ENCODE measurements at regions not wholly inside any gene's neighbourhood (a gene's known extent, or its start where the extent isn't known, plus 50 kb on each side); places are given as distances from the start of the nearest gene placed in this dataset.

- Mint-ChIP-seq H3K9me3 (peaks cover 4 to 52% (median 14%) of the 10 kb centered on the region in 5 donors), H3K4me3 (no peak overlapping the region), H3K27me3 (no peaks in the 10 kb centered on the region), H3K27ac (no peak overlapping the region), H3K36me3 (peaks cover 0 to 3% (median 0%) of the 10 kb centered on the region in 3 donors), H3K4me1 (no peaks in the 10 kb centered on the region)
- no peaks in the 10 kb centered on the region for H3K9me3 ChIP-seq (ENCODE audit: low read length)
- no peaks in the 10 kb centered on the region for H3K36me3 ChIP-seq (ENCODE audit: insufficient read depth, low read length)
- ChIA-PET CTCF (no interaction called here), POLR2A (no interaction called here)
- no peaks in the 10 kb centered on the region for H3K4me1 ChIP-seq (ENCODE audit: insufficient read depth, low read length)
- DNase-seq: no peak
- H3K4me3 ChIP-seq (ENCODE audit: low read length): no peak overlapping the region
- H3K27ac ChIP-seq (ENCODE audit: low read depth, low read length): no peak overlapping the region
- H3K27me3 ChIP-seq (ENCODE audit: insufficient read depth, low read length, poor library complexity, severe bottlenecking): no peaks in the 10 kb centered on the region
Measured at GRCh38 chr4:45865781-45866180, 258.1 kb downstream of the GABRG1 start.

- Mint-ChIP-seq H3K36me3 (no peaks in the 10 kb centered on the region), H3K27me3 (no peaks in the 10 kb centered on the region), H3K4me1 (no peaks in the 10 kb centered on the region), H3K27ac (no peak overlapping the region), H3K4me3 (no peak overlapping the region), H3K9me3 (peaks cover 3 to 35% (median 15%) of the 10 kb centered on the region in 5 donors)
- Histone ChIP-seq H3K27ac (ENCODE audit: low read depth, low read length) (no peak overlapping the region), H3K36me3 (ENCODE audit: insufficient read depth, low read length) (no peaks in the 10 kb centered on the region), H3K27me3 (ENCODE audit: insufficient read depth, low read length, poor library complexity, severe bottlenecking) (no peaks in the 10 kb centered on the region), H3K9me3 (ENCODE audit: low read length) (no peaks in the 10 kb centered on the region), H3K4me3 (ENCODE audit: low read length) (no peak overlapping the region), H3K4me1 (ENCODE audit: insufficient read depth, low read length) (no peaks in the 10 kb centered on the region)
- POLR2A ChIA-PET: no interaction called here
- DNase-seq: no peak
- CTCF ChIA-PET: no interaction called here
Measured at GRCh38 chr4:45855857-45856256, 268.0 kb downstream of the GABRG1 start.

GRCh38 chr4:45846016-45846415 is 277.8 kb downstream of the GABRG1 start:
- Mint-ChIP-seq H3K4me3 (no peak overlapping the region), H3K27ac (no peak overlapping the region)
- no peak for DNase-seq

GRCh38 chr4:45841791-45842190 is 282.1 kb downstream of the GABRG1 start:
- Histone ChIP-seq H3K9me3 (ENCODE audit: low read length) (no peaks in the 10 kb centered on the region), H3K27me3 (ENCODE audit: insufficient read depth, low read length, poor library complexity, severe bottlenecking) (no peaks in the 10 kb centered on the region), H3K4me1 (ENCODE audit: insufficient read depth, low read length) (no peaks in the 10 kb centered on the region), H3K4me3 (ENCODE audit: low read length) (no peak overlapping the region), H3K27ac (ENCODE audit: low read depth, low read length) (no peak overlapping the region), H3K36me3 (ENCODE audit: insufficient read depth, low read length) (no peaks in the 10 kb centered on the region)
- POLR2A ChIA-PET: no interaction called here
- H3K4me3 Mint-ChIP-seq: no peak overlapping the region
- no peaks in the 10 kb centered on the region for H3K27me3 Mint-ChIP-seq
- no peak for DNase-seq
- no peak overlapping the region for H3K27ac Mint-ChIP-seq
- CTCF ChIA-PET: no interaction called here
- peaks cover 3 to 19% (median 6%) of the 10 kb centered on the region in 5 donors for H3K9me3 Mint-ChIP-seq
- H3K36me3 Mint-ChIP-seq: no peaks in the 10 kb centered on the region
- no peaks in the 10 kb centered on the region for H3K4me1 Mint-ChIP-seq

More at GRCh38 chr4:45846016-45846415, 277.8 kb downstream of the GABRG1 start:
- Histone ChIP-seq H3K4me1 (ENCODE audit: insufficient read depth, low read length) (no peaks in the 10 kb centered on the region), H3K4me3 (ENCODE audit: low read length) (no peak overlapping the region), H3K9me3 (ENCODE audit: low read length) (no peaks in the 10 kb centered on the region), H3K27ac (ENCODE audit: low read depth, low read length) (no peak overlapping the region), H3K36me3 (ENCODE audit: insufficient read depth, low read length) (no peaks in the 10 kb centered on the region), H3K27me3 (ENCODE audit: insufficient read depth, low read length, poor library complexity, severe bottlenecking) (no peaks in the 10 kb centered on the region)
- Mint-ChIP-seq H3K36me3 (no peaks in the 10 kb centered on the region), H3K9me3 (peaks cover 6 to 17% (median 11%) of the 10 kb centered on the region in 5 donors), H3K4me1 (no peaks in the 10 kb centered on the region), H3K27me3 (no peaks in the 10 kb centered on the region)
- ChIA-PET CTCF (no interaction called here), POLR2A (no interaction called here)

GRCh38 chr4:45831692-45832091 is 292.2 kb downstream of the GABRG1 start:
- Mint-ChIP-seq H3K4me1 (no peaks in the 10 kb centered on the region), H3K27ac (no peak overlapping the region), H3K36me3 (no peaks in the 10 kb centered on the region), H3K27me3 (no peaks in the 10 kb centered on the region), H3K4me3 (no peak overlapping the region), H3K9me3 (peaks cover 0 to 41% (median 15%) of the 10 kb centered on the region in 5 donors)
- no peaks in the 10 kb centered on the region for H3K4me1 ChIP-seq (ENCODE audit: insufficient read depth, low read length)
- no peak overlapping the region for H3K4me3 ChIP-seq (ENCODE audit: low read length)
- no peaks in the 10 kb centered on the region for H3K36me3 ChIP-seq (ENCODE audit: insufficient read depth, low read length)
- ChIA-PET CTCF (no interaction called here), POLR2A (no interaction called here)
- H3K27ac ChIP-seq (ENCODE audit: low read depth, low read length): no peak overlapping the region
- H3K27me3 ChIP-seq (ENCODE audit: insufficient read depth, low read length, poor library complexity, severe bottlenecking): no peaks in the 10 kb centered on the region
- no peak for DNase-seq
- H3K9me3 ChIP-seq (ENCODE audit: low read length): no peaks in the 10 kb centered on the region

- no peaks in the 10 kb centered on the region for H3K27me3 Mint-ChIP-seq
Measured at GRCh38 chr4:45803994-45804393, 319.9 kb downstream of the GABRG1 start.

GRCh38 chr4:45795135-45795534 is 328.7 kb downstream of the GABRG1 start:
- Histone ChIP-seq H3K9me3 (ENCODE audit: low read length) (peaks cover 3% of the 10 kb centered on the region), H3K27ac (ENCODE audit: low read depth, low read length) (no peak overlapping the region), H3K36me3 (ENCODE audit: insufficient read depth, low read length) (no peaks in the 10 kb centered on the region), H3K27me3 (ENCODE audit: insufficient read depth, low read length, poor library complexity, severe bottlenecking) (no peaks in the 10 kb centered on the region), H3K4me1 (ENCODE audit: insufficient read depth, low read length) (no peaks in the 10 kb centered on the region), H3K4me3 (ENCODE audit: low read length) (no peak overlapping the region)
- ChIA-PET CTCF (no interaction called here), POLR2A (no interaction called here)
- Mint-ChIP-seq H3K27me3 (no peaks in the 10 kb centered on the region), H3K9me3 (peaks cover 4 to 41% (median 14%) of the 10 kb centered on the region in 5 donors), H3K4me3 (no peak overlapping the region), H3K36me3 (no peaks in the 10 kb centered on the region), H3K27ac (no peak overlapping the region), H3K4me1 (no peaks in the 10 kb centered on the region)
- no peak for DNase-seq

More at GRCh38 chr4:45803994-45804393, 319.9 kb downstream of the GABRG1 start:
- H3K36me3 ChIP-seq (ENCODE audit: insufficient read depth, low read length): no peaks in the 10 kb centered on the region
- Mint-ChIP-seq H3K4me3 (no peak overlapping the region), H3K4me1 (no peaks in the 10 kb centered on the region), H3K27ac (peak overlapping the region in 1 of 8 donors; percentile 69), H3K9me3 (peaks cover 2 to 18% (median 4%) of the 10 kb centered on the region in 5 donors), H3K36me3 (no peaks in the 10 kb centered on the region)
- H3K4me1 ChIP-seq (ENCODE audit: insufficient read depth, low read length): no peaks in the 10 kb centered on the region
- DNase-seq: no peak
- no peaks in the 10 kb centered on the region for H3K9me3 ChIP-seq (ENCODE audit: low read length)
- no peaks in the 10 kb centered on the region for H3K27me3 ChIP-seq (ENCODE audit: insufficient read depth, low read length, poor library complexity, severe bottlenecking)
- ChIA-PET CTCF (no interaction called here), POLR2A (no interaction called here)
- no peak overlapping the region for H3K27ac ChIP-seq (ENCODE audit: low read depth, low read length)
- H3K4me3 ChIP-seq (ENCODE audit: low read length): no peak overlapping the region

- Mint-ChIP-seq H3K9me3 (peaks cover 4 to 26% (median 13%) of the 10 kb centered on the region in 5 donors), H3K36me3 (no peaks in the 10 kb centered on the region), H3K4me3 (no peak overlapping the region), H3K27me3 (no peaks in the 10 kb centered on the region), H3K4me1 (no peaks in the 10 kb centered on the region), H3K27ac (no peak overlapping the region)
- H3K4me3 ChIP-seq (ENCODE audit: low read length): no peak overlapping the region
- ChIA-PET POLR2A (no interaction called here), CTCF (no interaction called here)
- no peaks in the 10 kb centered on the region for H3K4me1 ChIP-seq (ENCODE audit: insufficient read depth, low read length)
- no peaks in the 10 kb centered on the region for H3K9me3 ChIP-seq (ENCODE audit: low read length)
- no peaks in the 10 kb centered on the region for H3K36me3 ChIP-seq (ENCODE audit: insufficient read depth, low read length)
- DNase-seq: no peak
- no peaks in the 10 kb centered on the region for H3K27me3 ChIP-seq (ENCODE audit: insufficient read depth, low read length, poor library complexity, severe bottlenecking)
- no peak overlapping the region for H3K27ac ChIP-seq (ENCODE audit: low read depth, low read length)
Measured at GRCh38 chr4:45778514-45778913, 345.3 kb downstream of the GABRG1 start.

- Histone ChIP-seq H3K36me3 (ENCODE audit: insufficient read depth, low read length) (no peaks in the 10 kb centered on the region), H3K27ac (ENCODE audit: low read depth, low read length) (no peak overlapping the region), H3K4me1 (ENCODE audit: insufficient read depth, low read length) (no peaks in the 10 kb centered on the region), H3K4me3 (ENCODE audit: low read length) (no peak overlapping the region), H3K9me3 (ENCODE audit: low read length) (no peaks in the 10 kb centered on the region), H3K27me3 (ENCODE audit: insufficient read depth, low read length, poor library complexity, severe bottlenecking) (no peaks in the 10 kb centered on the region)
- no peak for DNase-seq
- Mint-ChIP-seq H3K27ac (no peak overlapping the region), H3K4me3 (no peak overlapping the region), H3K36me3 (no peaks in the 10 kb centered on the region), H3K9me3 (peaks cover 4 to 19% (median 12%) of the 10 kb centered on the region in 5 donors), H3K4me1 (no peaks in the 10 kb centered on the region), H3K27me3 (no peaks in the 10 kb centered on the region)
- POLR2A ChIA-PET: no interaction called here
- CTCF ChIA-PET: no interaction called here
Measured at GRCh38 chr4:45776146-45776545, 347.7 kb downstream of the GABRG1 start.

Data from CD8-positive, alpha-beta memory T cell (primary cell).